ENCODE measurements at regions not wholly inside any gene's neighbourhood (a gene's known extent, or its start where the extent isn't known, plus 50 kb on each side); places are given as distances from the start of the nearest gene placed in this dataset.

GRCh38 chr5:128877476-128877875, 87.8 kb upstream of the SLC27A6 start (continued):
- TF ChIP-seq, protein P1, sequence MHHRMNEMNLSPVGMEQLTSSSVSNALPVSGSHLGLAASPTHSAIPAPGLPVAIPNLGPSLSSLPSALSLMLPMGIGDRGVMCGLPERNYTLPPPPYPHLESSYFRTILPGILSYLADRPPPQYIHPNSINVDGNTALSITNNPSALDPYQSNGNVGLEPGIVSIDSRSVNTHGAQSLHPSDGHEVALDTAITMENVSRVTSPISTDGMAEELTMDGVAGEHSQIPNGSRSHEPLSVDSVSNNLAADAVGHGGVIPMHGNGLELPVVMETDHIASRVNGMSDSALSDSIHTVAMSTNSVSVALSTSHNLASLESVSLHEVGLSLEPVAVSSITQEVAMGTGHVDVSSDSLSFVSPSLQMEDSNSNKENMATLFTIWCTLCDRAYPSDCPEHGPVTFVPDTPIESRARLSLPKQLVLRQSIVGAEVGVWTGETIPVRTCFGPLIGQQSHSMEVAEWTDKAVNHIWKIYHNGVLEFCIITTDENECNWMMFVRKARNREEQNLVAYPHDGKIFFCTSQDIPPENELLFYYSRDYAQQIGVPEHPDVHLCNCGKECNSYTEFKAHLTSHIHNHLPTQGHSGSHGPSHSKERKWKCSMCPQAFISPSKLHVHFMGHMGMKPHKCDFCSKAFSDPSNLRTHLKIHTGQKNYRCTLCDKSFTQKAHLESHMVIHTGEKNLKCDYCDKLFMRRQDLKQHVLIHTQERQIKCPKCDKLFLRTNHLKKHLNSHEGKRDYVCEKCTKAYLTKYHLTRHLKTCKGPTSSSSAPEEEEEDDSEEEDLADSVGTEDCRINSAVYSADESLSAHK (CRISPR knock-in tag; IDR thresholded peaks at IDR 0.05; ENCODE audit: borderline replicate concordance), result no peak
- TF ChIP-seq STAT5B (CRISPR knock-in tag; IDR thresholded peaks at IDR 0.05), result no peak
- TF ChIP-seq, protein P2, sequence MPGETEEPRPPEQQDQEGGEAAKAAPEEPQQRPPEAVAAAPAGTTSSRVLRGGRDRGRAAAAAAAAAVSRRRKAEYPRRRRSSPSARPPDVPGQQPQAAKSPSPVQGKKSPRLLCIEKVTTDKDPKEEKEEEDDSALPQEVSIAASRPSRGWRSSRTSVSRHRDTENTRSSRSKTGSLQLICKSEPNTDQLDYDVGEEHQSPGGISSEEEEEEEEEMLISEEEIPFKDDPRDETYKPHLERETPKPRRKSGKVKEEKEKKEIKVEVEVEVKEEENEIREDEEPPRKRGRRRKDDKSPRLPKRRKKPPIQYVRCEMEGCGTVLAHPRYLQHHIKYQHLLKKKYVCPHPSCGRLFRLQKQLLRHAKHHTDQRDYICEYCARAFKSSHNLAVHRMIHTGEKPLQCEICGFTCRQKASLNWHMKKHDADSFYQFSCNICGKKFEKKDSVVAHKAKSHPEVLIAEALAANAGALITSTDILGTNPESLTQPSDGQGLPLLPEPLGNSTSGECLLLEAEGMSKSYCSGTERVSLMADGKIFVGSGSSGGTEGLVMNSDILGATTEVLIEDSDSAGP (CRISPR knock-in tag; IDR thresholded peaks at IDR 0.05; ENCODE audit: borderline replicate concordance), result no peak
- no peak for TF ChIP-seq MIXL1 (CRISPR knock-in tag; IDR thresholded peaks at IDR 0.05)
- no peak for TF ChIP-seq BCL3 (CRISPR knock-in tag; IDR thresholded peaks at IDR 0.05)
- no peak for TF ChIP-seq ZNF616 (CRISPR knock-in tag; IDR thresholded peaks at IDR 0.05; ENCODE audit: low read depth)
- TF ChIP-seq THRA (CRISPR knock-in tag; IDR thresholded peaks at IDR 0.05; ENCODE audit: borderline replicate concordance), result no peak
- TF ChIP-seq NFE2 (CRISPR knock-in tag; IDR thresholded peaks at IDR 0.05), result no peak
- no peak for TF ChIP-seq TP53 (CRISPR knock-in tag; conservative IDR thresholded peaks at IDR 0.05)
- TF ChIP-seq, protein P3, sequence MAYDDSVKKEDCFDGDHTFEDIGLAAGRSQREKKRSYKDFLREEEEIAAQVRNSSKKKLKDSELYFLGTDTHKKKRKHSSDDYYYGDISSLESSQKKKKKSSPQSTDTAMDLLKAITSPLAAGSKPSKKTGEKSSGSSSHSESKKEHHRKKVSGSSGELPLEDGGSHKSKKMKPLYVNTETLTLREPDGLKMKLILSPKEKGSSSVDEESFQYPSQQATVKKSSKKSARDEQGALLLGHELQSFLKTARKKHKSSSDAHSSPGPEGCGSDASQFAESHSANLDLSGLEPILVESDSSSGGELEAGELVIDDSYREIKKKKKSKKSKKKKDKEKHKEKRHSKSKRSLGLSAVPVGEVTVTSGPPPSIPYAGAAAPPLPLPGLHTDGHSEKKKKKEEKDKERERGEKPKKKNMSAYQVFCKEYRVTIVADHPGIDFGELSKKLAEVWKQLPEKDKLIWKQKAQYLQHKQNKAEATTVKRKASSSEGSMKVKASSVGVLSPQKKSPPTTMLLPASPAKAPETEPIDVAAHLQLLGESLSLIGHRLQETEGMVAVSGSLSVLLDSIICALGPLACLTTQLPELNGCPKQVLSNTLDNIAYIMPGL (CRISPR knock-in tag; IDR thresholded peaks at IDR 0.05; ENCODE audit: borderline replicate concordance in 1 of 2, low read depth in 1 of 2), result no peak
- TF ChIP-seq ZKSCAN5 (CRISPR knock-in tag; IDR thresholded peaks at IDR 0.05), result no peak
- TF ChIP-seq, protein P4, sequence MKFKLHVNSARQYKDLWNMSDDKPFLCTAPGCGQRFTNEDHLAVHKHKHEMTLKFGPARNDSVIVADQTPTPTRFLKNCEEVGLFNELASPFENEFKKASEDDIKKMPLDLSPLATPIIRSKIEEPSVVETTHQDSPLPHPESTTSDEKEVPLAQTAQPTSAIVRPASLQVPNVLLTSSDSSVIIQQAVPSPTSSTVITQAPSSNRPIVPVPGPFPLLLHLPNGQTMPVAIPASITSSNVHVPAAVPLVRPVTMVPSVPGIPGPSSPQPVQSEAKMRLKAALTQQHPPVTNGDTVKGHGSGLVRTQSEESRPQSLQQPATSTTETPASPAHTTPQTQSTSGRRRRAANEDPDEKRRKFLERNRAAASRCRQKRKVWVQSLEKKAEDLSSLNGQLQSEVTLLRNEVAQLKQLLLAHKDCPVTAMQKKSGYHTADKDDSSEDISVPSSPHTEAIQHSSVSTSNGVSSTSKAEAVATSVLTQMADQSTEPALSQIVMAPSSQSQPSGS (CRISPR knock-in tag; IDR thresholded peaks at IDR 0.05), result no peak
- no peak for TF ChIP-seq MAFK (conservative IDR thresholded peaks at IDR 0.05 in 1 of 2, IDR thresholded peaks at IDR 0.05 in 1 of 2; ENCODE audit: low read length in 2 of 2)

All from HepG2 (cell line).